ENCODE measurements at regions not wholly inside any gene's neighbourhood (a gene's known extent, or its start where the extent isn't known, plus 50 kb on each side); places are given as distances from the start of the nearest gene placed in this dataset.

DNA sequence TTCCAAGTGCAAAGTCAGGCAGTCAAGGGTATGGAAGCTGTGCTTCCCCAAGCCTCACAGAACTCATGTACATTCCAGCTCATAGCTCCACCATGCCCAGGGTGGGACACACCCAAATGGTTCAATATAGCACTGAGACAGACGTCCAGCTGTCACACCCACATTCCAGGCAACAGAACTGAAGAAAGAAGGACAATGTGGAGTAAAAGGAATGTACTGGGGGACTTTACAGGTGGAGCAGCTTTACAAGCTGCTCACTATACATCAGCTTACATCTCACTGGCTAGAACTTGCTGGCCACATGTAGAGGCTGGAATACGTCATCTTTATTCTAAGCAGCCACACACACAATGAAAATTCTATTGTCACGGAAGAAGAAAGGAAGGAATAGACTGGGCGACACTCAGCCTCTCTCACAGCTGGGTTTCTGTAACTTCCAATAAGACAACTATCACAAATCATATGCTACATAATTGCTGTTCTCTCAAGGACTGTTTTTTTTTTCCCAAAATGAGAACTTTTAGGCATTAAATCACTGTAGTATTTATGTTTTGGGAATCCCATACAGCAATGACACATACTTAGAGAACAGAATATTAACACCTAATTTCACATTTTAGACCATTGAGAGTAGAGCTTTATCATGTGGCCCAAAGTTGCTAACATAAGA is 86.1 kb downstream of the KLF12 start:
- H3K27ac ChIP-seq = no peak overlapping the region
- ChIA-PET CTCF (interaction anchor here (0.7 kb wide), 1 partner anchor 260 kb away, joined by 4 read pairs; no protein-coding TSS in a partner anchor), POLR2A (ENCODE audit: low non-redundant PET) (no interaction called here)
- peak; percentile 45 for DNase-seq (ENCODE audit: low spot score)
- TF ChIP-seq, protein P1, sequence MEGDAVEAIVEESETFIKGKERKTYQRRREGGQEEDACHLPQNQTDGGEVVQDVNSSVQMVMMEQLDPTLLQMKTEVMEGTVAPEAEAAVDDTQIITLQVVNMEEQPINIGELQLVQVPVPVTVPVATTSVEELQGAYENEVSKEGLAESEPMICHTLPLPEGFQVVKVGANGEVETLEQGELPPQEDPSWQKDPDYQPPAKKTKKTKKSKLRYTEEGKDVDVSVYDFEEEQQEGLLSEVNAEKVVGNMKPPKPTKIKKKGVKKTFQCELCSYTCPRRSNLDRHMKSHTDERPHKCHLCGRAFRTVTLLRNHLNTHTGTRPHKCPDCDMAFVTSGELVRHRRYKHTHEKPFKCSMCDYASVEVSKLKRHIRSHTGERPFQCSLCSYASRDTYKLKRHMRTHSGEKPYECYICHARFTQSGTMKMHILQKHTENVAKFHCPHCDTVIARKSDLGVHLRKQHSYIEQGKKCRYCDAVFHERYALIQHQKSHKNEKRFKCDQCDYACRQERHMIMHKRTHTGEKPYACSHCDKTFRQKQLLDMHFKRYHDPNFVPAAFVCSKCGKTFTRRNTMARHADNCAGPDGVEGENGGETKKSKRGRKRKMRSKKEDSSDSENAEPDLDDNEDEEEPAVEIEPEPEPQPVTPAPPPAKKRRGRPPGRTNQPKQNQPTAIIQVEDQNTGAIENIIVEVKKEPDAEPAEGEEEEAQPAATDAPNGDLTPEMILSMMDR (conservative IDR thresholded peaks at IDR 0.05; ENCODE audit: low read depth) = no peak

DNA sequence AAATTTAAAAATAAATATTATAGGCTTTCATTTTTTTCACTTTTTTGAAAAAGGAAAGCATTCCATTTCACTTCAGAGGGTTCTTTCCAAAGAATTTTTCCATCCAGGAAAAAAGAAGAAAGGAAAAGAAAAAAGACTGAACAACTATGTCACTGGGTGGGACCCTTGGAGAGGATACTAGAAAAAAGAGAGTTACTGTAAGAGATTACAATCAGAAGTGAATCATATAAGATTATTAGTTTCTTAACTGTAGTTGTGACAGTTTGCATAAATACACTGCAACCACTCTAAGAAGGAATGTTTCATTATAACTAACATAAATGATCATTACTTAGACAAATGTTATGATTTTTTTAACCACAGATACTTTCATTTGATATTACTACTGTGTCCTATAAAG is 87.8 kb downstream of the KLF12 start:
- CTCF ChIA-PET = no interaction called here
- no peak overlapping the region for H3K27ac ChIP-seq
- TF ChIP-seq, protein P1 (conservative IDR thresholded peaks at IDR 0.05; ENCODE audit: low read depth) = no peak
- no peak for DNase-seq (ENCODE audit: low spot score)
- POLR2A ChIA-PET (ENCODE audit: low non-redundant PET) = no interaction called here

GRCh38 chr13:74045583-74045982 is 88.6 kb downstream of the KLF12 start:
- ChIA-PET CTCF (no interaction called here), POLR2A (ENCODE audit: low non-redundant PET) (no interaction called here)
- H3K27ac ChIP-seq = no peak overlapping the region
- TF ChIP-seq, protein P1 (conservative IDR thresholded peaks at IDR 0.05; ENCODE audit: low read depth) = no peak
- DNase-seq (ENCODE audit: low spot score) = no peak

DNA sequence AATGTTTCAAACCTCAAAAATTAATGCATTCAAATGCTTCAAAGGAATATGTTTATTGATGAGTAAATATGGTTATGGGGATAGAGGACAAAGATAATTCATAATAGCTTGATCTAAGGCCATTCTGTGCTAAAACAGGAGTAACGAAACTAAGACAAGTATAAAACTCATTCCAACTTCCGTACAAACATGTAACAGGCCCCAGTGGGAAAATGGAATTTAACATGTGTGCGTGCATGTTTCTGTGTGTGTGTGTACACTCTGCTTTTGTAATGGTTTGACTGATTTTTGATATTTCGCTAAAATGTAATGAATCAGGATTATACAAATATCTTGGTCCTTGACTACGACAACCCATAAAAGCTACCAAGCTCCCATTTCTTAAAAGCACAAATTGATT is 91.0 kb downstream of the KLF12 start:
- H3K27ac ChIP-seq = no peak overlapping the region
- no peak for DNase-seq (ENCODE audit: low spot score)
- CTCF ChIA-PET = no interaction called here
- POLR2A ChIA-PET (ENCODE audit: low non-redundant PET) = no interaction called here
- TF ChIP-seq, protein P1 (conservative IDR thresholded peaks at IDR 0.05; ENCODE audit: low read depth) = no peak

DNA sequence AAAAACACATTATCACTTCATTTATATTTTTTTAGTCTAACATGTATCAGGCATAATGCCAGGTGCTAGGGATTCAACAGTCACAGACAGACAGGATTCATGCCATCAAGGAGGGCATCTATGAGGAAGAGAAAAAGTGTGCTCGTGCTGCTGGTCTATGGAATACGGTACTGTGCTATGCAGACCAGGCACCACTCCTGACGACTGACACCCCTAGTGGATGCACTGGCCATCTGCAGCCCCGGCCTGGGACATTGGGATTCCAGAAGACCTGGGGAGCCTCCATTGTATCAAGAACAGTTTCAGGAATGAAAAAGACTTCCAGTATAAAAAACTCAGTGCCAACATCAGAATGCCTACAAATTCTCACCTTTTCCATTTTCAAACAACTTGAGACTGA is 94.0 kb downstream of the KLF12 start:
- ChIA-PET POLR2A (ENCODE audit: low non-redundant PET) (no interaction called here), CTCF (interaction anchor here (0.6 kb wide), 1 partner anchor 15 kb away, joined by 4 read pairs; no protein-coding TSS in a partner anchor)
- DNase-seq (ENCODE audit: low spot score) = peak; percentile 26

DNA sequence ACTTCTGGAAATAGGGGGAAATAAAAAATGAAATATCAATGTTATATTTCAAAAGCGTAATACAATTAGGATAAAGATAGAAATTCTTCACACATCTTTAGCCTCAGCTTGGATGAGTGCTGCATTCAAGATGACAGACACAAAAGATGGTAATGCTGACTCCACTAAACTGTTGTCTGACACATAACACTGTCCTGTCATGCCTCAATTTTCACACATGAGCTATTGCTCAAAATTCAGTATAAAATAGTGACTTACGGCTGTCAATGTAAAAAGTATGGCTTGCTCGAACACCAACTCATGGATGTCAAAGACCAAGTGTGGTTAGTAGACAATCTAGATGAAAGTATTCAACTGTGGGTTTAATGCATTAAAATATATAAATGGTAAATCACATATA is 94.5 kb downstream of the KLF12 start:
- DNase-seq (ENCODE audit: low spot score) = no peak
- POLR2A ChIA-PET (ENCODE audit: low non-redundant PET) = no interaction called here
- H3K27ac ChIP-seq = no peak overlapping the region
- TF ChIP-seq, protein P1 (conservative IDR thresholded peaks at IDR 0.05; ENCODE audit: low read depth) = no peak
- CTCF ChIA-PET = no interaction called here

More for the DNA sequence above, 94.0 kb downstream of the KLF12 start:
- TF ChIP-seq, protein P1 (conservative IDR thresholded peaks at IDR 0.05; ENCODE audit: low read depth) = peak; percentile 29
- H3K27ac ChIP-seq = no peak overlapping the region

All from RWPE1 (cell line).